GM19238 (cell line): ENCODE measurements at regions not wholly inside any gene's neighbourhood (a gene's known extent, or its start where the extent isn't known, plus 50 kb on each side); places are given as distances from the start of the nearest gene placed in this dataset.

Source experiments
- DNase-seq: peaks from one replicate; pipeline ENCODE4 v3.0.0; 2011; ENCODE audit warnings: low spot score; ENCODE audit not compliant: insufficient read length

- DNase-seq, result no peak
Measured at GRCh38 chr2:34480366-34480765, 881.3 kb upstream of the FAM98A start.

- DNase-seq, result no peak
Measured at GRCh38 chr2:34475156-34475555, 876.1 kb upstream of the FAM98A start.

GRCh38 chr2:34474646-34475045, 875.5 kb upstream of the FAM98A start:
- DNase-seq, result no peak

- no peak for DNase-seq
Measured at GRCh38 chr2:34447097-34447496, 848.0 kb upstream of the FAM98A start.

GRCh38 chr2:34423301-34423700, 824.2 kb upstream of the FAM98A start:
- no peak for DNase-seq

- no peak for DNase-seq
Measured at GRCh38 chr2:34419856-34420255, 820.8 kb upstream of the FAM98A start.

GRCh38 chr2:34416856-34417255, 817.8 kb upstream of the FAM98A start:
- no peak for DNase-seq

- DNase-seq, result no peak
Measured at GRCh38 chr2:34414856-34415255, 815.8 kb upstream of the FAM98A start.

- DNase-seq, result no peak
Measured at GRCh38 chr2:34408100-34408499, 809.0 kb upstream of the FAM98A start.

GRCh38 chr2:34403512-34403911, 804.4 kb upstream of the FAM98A start:
- no peak for DNase-seq

- no peak for DNase-seq
Measured at GRCh38 chr2:34402376-34402775, 803.3 kb upstream of the FAM98A start.

- DNase-seq, result no peak
Measured at GRCh38 chr2:34401186-34401585, 802.1 kb upstream of the FAM98A start.

- DNase-seq, result no peak
Measured at GRCh38 chr2:34388446-34388845, 789.3 kb upstream of the FAM98A start.

GRCh38 chr2:34387536-34387935, 788.4 kb upstream of the FAM98A start:
- DNase-seq, result no peak

- DNase-seq, result no peak
Measured at GRCh38 chr2:34379586-34379985, 780.5 kb upstream of the FAM98A start.

- no peak for DNase-seq
Measured at GRCh38 chr2:34373586-34374233, 774.6 kb upstream of the FAM98A start.

- no peak for DNase-seq
Measured at GRCh38 chr2:34372967-34373366, 773.9 kb upstream of the FAM98A start.

GRCh38 chr2:34371711-34372110, 772.6 kb upstream of the FAM98A start:
- no peak for DNase-seq

- no peak for DNase-seq
Measured at GRCh38 chr2:34368304-34368703, 769.2 kb upstream of the FAM98A start.

GRCh38 chr2:34365932-34366331, 766.8 kb upstream of the FAM98A start:
- DNase-seq, result no peak

- DNase-seq, result no peak
Measured at GRCh38 chr2:34365512-34365911, 766.4 kb upstream of the FAM98A start.

- DNase-seq, result no peak
Measured at GRCh38 chr2:34353509-34354113, 754.5 kb upstream of the FAM98A start.

- DNase-seq, result no peak
Measured at GRCh38 chr2:34349527-34349926, 750.4 kb upstream of the FAM98A start.
